H1 (cell line): ENCODE measurements at regions not wholly inside any gene's neighbourhood (a gene's known extent, or its start where the extent isn't known, plus 50 kb on each side); places are given as distances from the start of the nearest gene placed in this dataset.

ENCODE experiments used
- CTCF ChIA-PET: fragments of 300-600 bp; sonication (Branson Sonifier 250); formaldehyde crosslinking; loops from one replicate; lab custom pipeline; 2021; ENCODE audit not compliant: partially characterized antibody; lab: Charles Lee
- POLR2A ChIA-PET: fragments of 300-600 bp; sonication (Branson Sonifier 250); formaldehyde crosslinking; loops from one replicate; lab custom pipeline; 2021; ENCODE audit warnings: inconsistent platforms; ENCODE audit not compliant: partially characterized antibody; lab: Charles Lee
- DNase-seq, 2 experiments: peaks; one replicate each; pipeline versions ENCODE4 v3.0.0 to v3.0.0-alpha.2; 2010 to 2022; ENCODE audit warnings: low spot score in 2 of 2, low read depth in 1 of 2, mixed read lengths in 1 of 2
- FAIRE-seq: peaks from 2 replicates; lab custom pipeline; 2011; peaks lifted over from hg19 to GRCh38; lab: Jason Lieb, UNC
- H2AFZ ChIP-seq: 2 replicates; pipeline ENCODE4 v1.8.1; 2012; ENCODE audit warnings: low read length, inconsistent platforms
- H2AK5ac ChIP-seq: 2 replicates; pipeline ENCODE4 v1.6.1; 2013; ENCODE audit warnings: low read depth, low read length
- H2BK120ac ChIP-seq: replicated peaks from 2 replicates; pipeline ENCODE3; 2013; ENCODE audit warnings: low read depth, low read length, inconsistent platforms
- H2BK12ac ChIP-seq: 2 replicates; pipeline ENCODE4 v1.6.1; 2013; ENCODE audit warnings: low read depth, low read length
- H2BK15ac ChIP-seq: 2 replicates; pipeline ENCODE4 v1.6.1; 2013; ENCODE audit warnings: low read length
- H2BK20ac ChIP-seq: 2 replicates; pipeline ENCODE4 v1.6.1; 2013; ENCODE audit warnings: low read length
- H2BK5ac ChIP-seq: 2 replicates; pipeline ENCODE4 v1.6.1; 2013; ENCODE audit warnings: low read depth, low read length
- H3K14ac ChIP-seq: 2 replicates; pipeline ENCODE4 v1.6.1; 2013; ENCODE audit warnings: inconsistent platforms; ENCODE audit not compliant: insufficient read length
- H3K18ac ChIP-seq: 2 replicates; pipeline ENCODE4 v1.6.1; 2013; ENCODE audit warnings: low read length; ENCODE audit errors: extremely low read depth
- H3K23ac ChIP-seq: 2 replicates; pipeline ENCODE4 v1.6.1; 2013; ENCODE audit warnings: inconsistent platforms; ENCODE audit not compliant: insufficient read length
- H3K23me2 ChIP-seq: 2 replicates; pipeline ENCODE4 v1.6.1; 2013; ENCODE audit warnings: low read depth, low read length
- H3K27ac ChIP-seq: 2 replicates; pipeline ENCODE4 v1.6.1; 2011; ENCODE audit warnings: low read depth, low read length, inconsistent platforms
- H3K27me3 ChIP-seq, 4 experiments: replicated peaks in 1 of 4; 1 replicate in 1 of 4; 2 replicates in 3 of 4; pipeline versions ENCODE4 v1.6.1 to v1.8.1; 2011 to 2013; ENCODE audit warnings: low read length in 3 of 4, mild to moderate bottlenecking in 3 of 4, inconsistent platforms in 2 of 4, mixed read lengths in 2 of 4, moderate library complexity in 1 of 4; ENCODE audit not compliant: control insufficient read depth in 3 of 4, insufficient read depth in 3 of 4; ENCODE audit errors: extremely low read depth in 1 of 4
- H3K36me3 ChIP-seq, 4 experiments: 2 replicates each; pipeline versions ENCODE4 v1.6.1 to v1.8.1; 2011 to 2013; ENCODE audit warnings: mild to moderate bottlenecking in 4 of 4, low read length in 3 of 4, moderate library complexity in 2 of 4, control low read depth in 1 of 4, inconsistent platforms in 1 of 4; ENCODE audit not compliant: insufficient read depth in 4 of 4, control insufficient read depth in 2 of 4
- H3K4ac ChIP-seq: replicated peaks from 2 replicates; pipeline ENCODE3; 2013; ENCODE audit warnings: low read length, low read depth, mixed read lengths, inconsistent platforms; ENCODE audit not compliant: insufficient read length
- H3K4me1 ChIP-seq, 4 experiments: replicated peaks in 1 of 4; 1 replicate in 1 of 4; 2 replicates in 3 of 4; pipeline versions ENCODE4 v1.6.1 to v1.8.1; 2011 to 2013; ENCODE audit warnings: low read length in 3 of 4, inconsistent platforms in 2 of 4, mixed read lengths in 1 of 4; ENCODE audit not compliant: insufficient read depth in 4 of 4, control insufficient read depth in 3 of 4
- H3K4me2 ChIP-seq, 2 experiments: 2 replicates each; pipeline versions ENCODE4 v1.6.1 to v1.8.1; 2011 to 2013; ENCODE audit warnings: low read depth in 2 of 2, low read length in 2 of 2, control low read depth in 1 of 2, inconsistent platforms in 1 of 2, mild to moderate bottlenecking in 1 of 2; ENCODE audit not compliant: insufficient read depth in 1 of 2
- H3K4me3 ChIP-seq, 4 experiments: fragments of 200-600, 300-600 bp in 1 of 4; sonication (generic), shearing (Covaris generic), sonication (Bioruptor Twin) in 1 of 4; 2 replicates each; pipeline versions ENCODE4 v1.5.1 to v1.8.1; 2011 to 2016; ENCODE audit warnings: low read length in 4 of 4, low read depth in 3 of 4, control low read depth in 2 of 4, inconsistent platforms in 2 of 4, mild to moderate bottlenecking in 2 of 4, mixed read lengths in 1 of 4, moderate library complexity in 1 of 4; ENCODE audit not compliant: insufficient read depth in 2 of 4; ENCODE audit errors: extremely low read depth in 1 of 4
- H3K56ac ChIP-seq: replicated peaks from 2 replicates; pipeline ENCODE3; 2013; ENCODE audit warnings: low read depth, mild to moderate bottlenecking, mixed read lengths, low read length, inconsistent platforms; ENCODE audit not compliant: insufficient read length
- H3K79me1 ChIP-seq: 2 replicates; pipeline ENCODE4 v1.6.1; 2013; ENCODE audit warnings: low read depth, low read length, control low read depth
- H3K79me2 ChIP-seq, 2 experiments: 2 replicates each; pipeline versions ENCODE4 v1.6.1 to v1.8.1; 2012 to 2013; ENCODE audit warnings: low read length in 2 of 2, mild to moderate bottlenecking in 2 of 2, inconsistent platforms in 1 of 2; ENCODE audit not compliant: insufficient read depth in 2 of 2, control insufficient read depth in 1 of 2
- H3K9ac ChIP-seq, 4 experiments: replicated peaks in 1 of 4; 1 replicate in 1 of 4; 2 replicates in 3 of 4; pipeline versions ENCODE4 v1.6.1 to v1.8.1; 2011 to 2013; ENCODE audit warnings: low read depth in 3 of 4, low read length in 3 of 4, control low read depth in 2 of 4, mild to moderate bottlenecking in 2 of 4, moderate library complexity in 2 of 4, inconsistent platforms in 1 of 4; ENCODE audit errors: extremely low read depth in 1 of 4
- H3K9me3 ChIP-seq, 2 experiments: 2 replicates each; pipeline versions ENCODE4 v1.6.1 to v1.8.1; 2012 to 2013; ENCODE audit warnings: mild to moderate bottlenecking in 2 of 2, moderate library complexity in 2 of 2, control low read depth in 1 of 2, inconsistent platforms in 1 of 2, low read depth in 1 of 2, low read length in 1 of 2, mixed read lengths in 1 of 2; ENCODE audit not compliant: insufficient read depth in 2 of 2
- H4K20me1 ChIP-seq, 2 experiments: replicated peaks in 1 of 2; 2 replicates each; pipeline versions ENCODE3 to v1.8.1; 2011 to 2013; ENCODE audit warnings: inconsistent platforms in 2 of 2, low read length in 2 of 2, mild to moderate bottlenecking in 1 of 2; ENCODE audit not compliant: insufficient read depth in 2 of 2, control insufficient read depth in 1 of 2
- H4K5ac ChIP-seq: 2 replicates; pipeline ENCODE4 v1.6.1; 2013; ENCODE audit warnings: low read length, low read depth, mixed read lengths, inconsistent platforms; ENCODE audit not compliant: insufficient read length
- H4K8ac ChIP-seq: 2 replicates; pipeline ENCODE4 v1.8.0; 2013; ENCODE audit warnings: mild to moderate bottlenecking, moderate library complexity, low read length, inconsistent platforms; ENCODE audit not compliant: insufficient read depth; ENCODE audit errors: extremely low read depth
- H4K91ac ChIP-seq: replicated peaks from 2 replicates; pipeline ENCODE3; 2013; ENCODE audit warnings: low read length, mixed read lengths, inconsistent platforms; ENCODE audit not compliant: insufficient read length
- CBX8 ChIP-seq: fragments of 300-800, 300-1000 bp; sonication (generic); IDR thresholded peaks from 2 replicates; pipeline ENCODE4 v1.7.1; 2016; ENCODE audit warnings: low read depth, low read length, borderline replicate concordance
- KDM5A ChIP-seq: fragments of 200-600 bp; IDR thresholded peaks from 2 replicates; pipeline ENCODE4 v1.7.1; 2012; ENCODE audit warnings: mild to moderate bottlenecking, low read length, inconsistent platforms, mixed read lengths
- NANOG ChIP-seq: IDR thresholded peaks from 2 replicates; pipeline ENCODE4 v1.6.1; 2011; ENCODE audit warnings: low read length, low read depth, mild to moderate bottlenecking, inconsistent platforms; ENCODE audit not compliant: insufficient read depth, poor library complexity, severe bottlenecking
- NRF1 ChIP-seq: IDR thresholded peaks from 2 replicates; pipeline ENCODE4 v1.6.1; 2011; ENCODE audit warnings: mild to moderate bottlenecking, low read depth, low read length, improper control_type of control experiment
- SIRT6 ChIP-seq: IDR thresholded peaks from one replicate; pipeline ENCODE4 v1.7.1; 2012; ENCODE audit warnings: low read length, inconsistent platforms
- WGBS, 2 experiments: shearing (Covaris generic) in 1 of 2; methylation state at CpG; one replicate each; pipeline versions ENCODE4 v1.1.6 to v1.1.7; 2013 to 2015; ENCODE audit warnings: low lambda C conversion rate in 2 of 2, mixed read lengths in 2 of 2, inconsistent platforms in 1 of 2, low coverage in 1 of 2, missing lambda C conversion rate in 1 of 2; ENCODE audit not compliant: insufficient replicate concordance in 2 of 2, insufficient coverage in 1 of 2, insufficient read length in 1 of 2; ENCODE audit errors: extremely low coverage in 1 of 2, missing lambda C conversion rate in 1 of 2; 5-methylcytosine and 5-hydroxymethylcytosine counted together

DNA sequence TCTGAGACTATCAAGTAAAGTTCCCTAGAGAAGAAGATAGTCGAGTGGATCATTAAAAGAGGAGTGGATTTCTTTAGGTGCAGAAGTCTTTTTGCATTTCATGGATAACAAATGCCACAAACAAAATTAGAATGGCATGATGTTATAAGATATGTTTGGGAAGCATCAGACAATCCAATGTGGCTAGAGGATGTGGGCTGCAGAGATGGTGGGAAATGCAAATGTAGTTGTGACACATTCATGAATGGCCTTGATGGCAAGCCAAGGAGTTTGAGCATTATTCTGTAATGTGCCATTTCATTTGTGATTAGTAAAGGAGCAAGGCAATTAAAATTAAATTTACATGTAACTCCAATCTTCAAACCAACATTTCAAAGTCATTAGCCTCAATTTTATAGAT, 211.9 kb downstream of the CENPW start:
- Histone ChIP-seq H2AK5ac (no peak overlapping the region), H2BK120ac (no peak overlapping the region), H3K79me2 (no peaks in the 10 kb centered on the region), H3K9me3 (no peaks in the 10 kb centered on the region), H2BK20ac (no peak overlapping the region), H4K91ac (no peak overlapping the region), H3K27ac (no peak overlapping the region), H3K4me3 (no peak overlapping the region), H3K27me3 (no peaks in the 10 kb centered on the region), H3K23me2 (no peaks in the 10 kb centered on the region), H2AFZ (no peak overlapping the region), H3K18ac (no peak overlapping the region), H4K5ac (no peak overlapping the region), H3K14ac (no peak overlapping the region), H2BK15ac (no peak overlapping the region), H3K4ac (no peak overlapping the region), H3K56ac (no peak overlapping the region), H3K23ac (no peak overlapping the region), H4K20me1 (no peaks in the 10 kb centered on the region), H3K36me3 (no peaks in the 10 kb centered on the region), H4K8ac (no peak overlapping the region), H2BK12ac (no peak overlapping the region), H3K9ac (no peak overlapping the region), H3K79me1 (no peaks in the 10 kb centered on the region), H3K4me1 (no peaks in the 10 kb centered on the region), H2BK5ac (no peak overlapping the region), H3K4me2 (no peak overlapping the region)
- DNase-seq (no peak), FAIRE-seq (no peak)
- ChIA-PET CTCF (interaction anchor here (1.0 to 2.1 kb wide), 3 partner anchors 11 to 76 kb away, joined by 4 to 8 read pairs (median 6); no protein-coding TSS in a partner anchor), POLR2A (no interaction called here)
- TF ChIP-seq NANOG (no peak), SIRT6 (no peak), KDM5A (no peak), CBX8 (no peak), NRF1 (no peak)
- WGBS, 2 experiments: 82% methylated on average over 1 of the region's 1 CpG; no CpG with 5 or more reads in 1 of the 2 experiments
